Activated B cell treated with CpG ODN at 0.5 μM for 24 hours (primary cell): ENCODE measurements at regions not wholly inside any gene's neighbourhood (a gene's known extent, or its start where the extent isn't known, plus 50 kb on each side); places are given as distances from the start of the nearest gene placed in this dataset.

Source experiments
- ATAC-seq: fragments of 200-7000 bp; cut with Tn5 transposase; one replicate; pipeline ENCODE4 v1.10.0; 2021; ENCODE audit warnings: low read depth, mild to moderate bottlenecking, moderate library complexity
- CTCF ChIA-PET: fragments of 350-600 bp; sonication (Branson Sonifier 250); formaldehyde crosslinking; loops from one replicate; lab custom pipeline; 2021; ENCODE audit warnings: antibody characterized with exemption; lab: Charles Lee
- POLR2A ChIA-PET: fragments of 350-600 bp; sonication (Branson Sonifier 250); formaldehyde crosslinking; loops from one replicate; lab custom pipeline; 2021; ENCODE audit warnings: antibody characterized with exemption; lab: Charles Lee
- DNase-seq: peaks from one replicate; pipeline ENCODE4 v3.0.0; 2022
- H3K27ac Mint-ChIP-seq: one replicate; pipeline ENCODE4 v1.8.0; 2020; ENCODE audit warnings: mixed read lengths
- H3K27me3 Mint-ChIP-seq: one replicate; pipeline ENCODE4 v1.8.0; 2021; ENCODE audit warnings: mixed read lengths
- H3K36me3 Mint-ChIP-seq: one replicate; pipeline ENCODE4 v1.8.0; 2021; ENCODE audit warnings: low read depth, mixed read lengths
- H3K4me1 Mint-ChIP-seq: one replicate; pipeline ENCODE4 v1.8.0; 2021; ENCODE audit warnings: mixed read lengths
- H3K4me3 Mint-ChIP-seq: one replicate; pipeline ENCODE4 v1.8.0; 2020; ENCODE audit warnings: mild to moderate bottlenecking, mixed read lengths
- H3K9me3 Mint-ChIP-seq: one replicate; pipeline ENCODE4 v1.8.0; 2020; ENCODE audit warnings: mixed read lengths
- intact Hi-C: fragments of 100-400 bp; cut with micrococcal nuclease; formaldehyde crosslinking; loops from one replicate; pipeline ENCODE4 v1.15.1; 2024
- TF ChIP-seq, protein P1 (sequence below): fragments of 200-600 bp; IDR thresholded peaks from one replicate; pipeline ENCODE4 v1.8.0; 2022; ENCODE audit warnings: antibody characterized with exemption, mild to moderate bottlenecking

DNA sequence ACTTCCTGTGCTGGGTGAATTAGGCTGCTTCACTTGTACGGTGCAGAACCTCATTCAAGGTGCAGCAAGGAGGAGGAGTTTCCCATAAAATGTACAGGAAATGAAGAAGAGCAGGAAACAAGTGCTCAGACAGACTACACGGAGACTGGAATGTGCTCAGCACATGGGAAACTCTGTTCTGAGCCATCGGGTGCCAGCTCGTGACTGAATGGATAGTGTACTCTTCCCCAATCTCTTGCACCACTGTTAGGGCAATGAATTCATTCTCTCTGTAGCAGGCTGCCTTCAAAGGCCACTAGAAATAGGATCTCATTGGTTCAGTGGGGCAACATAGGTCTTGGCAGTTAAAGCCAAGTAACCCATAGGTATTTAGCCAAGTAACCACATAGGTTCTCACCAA is 200.0 kb upstream of the LDB2 start:
- Mint-ChIP-seq H3K4me3 (no peak overlapping the region), H3K4me1 (no peaks in the 10 kb centered on the region), H3K27me3 (no peaks in the 10 kb centered on the region), H3K27ac (no peak overlapping the region), H3K36me3 (no peaks in the 10 kb centered on the region), H3K9me3 (no peaks in the 10 kb centered on the region)
- ATAC-seq (no peak), DNase-seq (no peak)
- ChIA-PET CTCF (no interaction called here), POLR2A (no interaction called here)
- TF ChIP-seq, protein P1, sequence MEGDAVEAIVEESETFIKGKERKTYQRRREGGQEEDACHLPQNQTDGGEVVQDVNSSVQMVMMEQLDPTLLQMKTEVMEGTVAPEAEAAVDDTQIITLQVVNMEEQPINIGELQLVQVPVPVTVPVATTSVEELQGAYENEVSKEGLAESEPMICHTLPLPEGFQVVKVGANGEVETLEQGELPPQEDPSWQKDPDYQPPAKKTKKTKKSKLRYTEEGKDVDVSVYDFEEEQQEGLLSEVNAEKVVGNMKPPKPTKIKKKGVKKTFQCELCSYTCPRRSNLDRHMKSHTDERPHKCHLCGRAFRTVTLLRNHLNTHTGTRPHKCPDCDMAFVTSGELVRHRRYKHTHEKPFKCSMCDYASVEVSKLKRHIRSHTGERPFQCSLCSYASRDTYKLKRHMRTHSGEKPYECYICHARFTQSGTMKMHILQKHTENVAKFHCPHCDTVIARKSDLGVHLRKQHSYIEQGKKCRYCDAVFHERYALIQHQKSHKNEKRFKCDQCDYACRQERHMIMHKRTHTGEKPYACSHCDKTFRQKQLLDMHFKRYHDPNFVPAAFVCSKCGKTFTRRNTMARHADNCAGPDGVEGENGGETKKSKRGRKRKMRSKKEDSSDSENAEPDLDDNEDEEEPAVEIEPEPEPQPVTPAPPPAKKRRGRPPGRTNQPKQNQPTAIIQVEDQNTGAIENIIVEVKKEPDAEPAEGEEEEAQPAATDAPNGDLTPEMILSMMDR, result no peak
- intact Hi-C loops, result no loop called here

DNA sequence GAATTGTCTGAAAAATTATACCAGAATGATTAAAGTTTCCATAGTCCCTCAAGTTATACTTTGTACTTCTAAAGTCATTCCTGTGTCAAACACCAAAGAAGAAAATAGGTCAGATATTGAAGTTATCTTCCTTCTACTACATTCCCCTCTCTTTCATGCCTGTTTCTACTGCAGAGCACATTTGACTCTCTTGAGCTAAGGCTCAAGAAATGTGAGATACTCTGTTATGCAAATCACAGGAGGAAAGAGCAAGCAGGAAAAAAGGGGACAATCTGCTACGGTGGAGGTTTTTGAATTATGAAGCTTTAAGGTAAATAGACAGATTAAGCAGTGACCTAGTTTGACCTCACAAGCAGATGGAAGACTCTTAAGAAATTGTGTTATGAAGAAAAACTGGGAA is 198.9 kb upstream of the LDB2 start:
- Mint-ChIP-seq H3K4me1 (no peaks in the 10 kb centered on the region), H3K27me3 (no peaks in the 10 kb centered on the region), H3K4me3 (no peak overlapping the region), H3K9me3 (no peaks in the 10 kb centered on the region), H3K36me3 (no peaks in the 10 kb centered on the region), H3K27ac (no peak overlapping the region)
- DNase-seq (no peak), ATAC-seq (no peak)
- ChIA-PET CTCF (no interaction called here), POLR2A (no interaction called here)
- TF ChIP-seq, protein P1, result no peak
- intact Hi-C loops, result no loop called here

DNA sequence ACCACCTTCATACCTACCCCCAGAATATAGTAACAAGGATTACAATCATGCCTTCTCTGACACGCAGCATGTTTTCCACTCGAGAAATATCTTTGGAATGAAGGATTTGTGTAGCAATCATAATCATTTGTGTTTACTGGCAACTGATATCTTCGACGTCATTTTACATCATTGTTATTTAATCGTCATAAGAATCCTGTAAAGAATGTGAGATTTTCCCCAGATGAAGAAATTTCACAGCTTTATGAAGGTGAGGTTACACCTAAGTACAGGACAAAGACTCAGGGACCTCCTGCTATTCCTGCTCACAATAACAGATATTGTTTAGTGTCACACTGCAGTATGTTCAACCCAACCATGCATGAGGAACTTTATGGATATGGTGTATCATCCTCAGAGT is 198.2 kb upstream of the LDB2 start:
- intact Hi-C loops, result no loop called here
- TF ChIP-seq, protein P1, result no peak
- H3K4me1 Mint-ChIP-seq, result no peaks in the 10 kb centered on the region
- no peaks in the 10 kb centered on the region for H3K9me3 Mint-ChIP-seq
- H3K27me3 Mint-ChIP-seq, result no peaks in the 10 kb centered on the region
- DNase-seq (no peak), ATAC-seq (no peak)
- ChIA-PET CTCF (no interaction called here), POLR2A (no interaction called here)
- H3K4me3 Mint-ChIP-seq, result no peak overlapping the region
- no peak overlapping the region for H3K27ac Mint-ChIP-seq
- H3K36me3 Mint-ChIP-seq, result no peaks in the 10 kb centered on the region

DNA sequence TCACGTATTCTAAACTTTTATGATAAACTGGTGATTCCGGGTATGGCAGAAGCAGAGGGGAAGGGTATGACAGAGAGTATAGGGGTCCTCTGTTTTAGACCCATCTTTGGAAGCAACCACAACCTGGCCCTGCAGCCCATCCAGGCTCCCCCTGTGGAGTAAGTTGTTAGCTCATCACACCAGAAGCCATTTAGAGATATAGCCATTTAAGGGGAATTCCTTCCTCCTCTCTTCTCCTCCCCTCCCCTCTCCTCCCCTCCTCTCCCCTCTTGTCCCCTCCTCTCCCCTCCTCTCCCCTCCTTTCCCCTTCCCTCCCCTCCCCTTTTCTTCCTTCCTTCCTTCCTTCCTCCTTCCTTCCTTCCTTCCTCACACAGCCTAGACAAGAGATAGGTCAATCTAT is 197.3 kb upstream of the LDB2 start:
- POLR2A ChIA-PET, result no interaction called here
- Mint-ChIP-seq H3K9me3 (no peaks in the 10 kb centered on the region), H3K36me3 (no peaks in the 10 kb centered on the region), H3K4me1 (no peaks in the 10 kb centered on the region), H3K4me3 (no peak overlapping the region), H3K27ac (no peak overlapping the region), H3K27me3 (no peaks in the 10 kb centered on the region)
- TF ChIP-seq, protein P1, result no peak
- ATAC-seq (no peak), DNase-seq (no peak)
- intact Hi-C loops, result no loop called here
- CTCF ChIA-PET, result no interaction called here

DNA sequence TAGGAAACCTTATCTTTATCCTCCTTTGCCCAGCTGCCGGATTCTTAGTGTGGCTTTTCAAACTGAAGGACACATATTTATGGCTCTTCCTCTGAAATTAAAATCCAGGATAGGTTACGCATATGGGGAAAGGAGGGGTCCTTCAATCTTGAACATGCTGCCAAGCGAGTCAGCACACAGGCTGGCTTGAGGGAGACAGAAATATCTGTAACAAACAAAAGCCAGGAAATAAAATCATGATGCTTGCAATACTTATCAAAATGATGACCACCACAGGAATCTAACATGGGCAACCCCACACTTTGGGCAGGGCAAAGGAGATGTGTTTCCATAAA is 196.4 kb upstream of the LDB2 start:
- ChIA-PET CTCF (no interaction called here), POLR2A (no interaction called here)
- intact Hi-C loops, result no loop called here
- Mint-ChIP-seq H3K4me3 (no peak overlapping the region), H3K36me3 (no peaks in the 10 kb centered on the region), H3K27me3 (no peaks in the 10 kb centered on the region), H3K9me3 (no peaks in the 10 kb centered on the region), H3K27ac (no peak overlapping the region), H3K4me1 (no peaks in the 10 kb centered on the region)
- DNase-seq, result no peak
- no peak for ATAC-seq
- TF ChIP-seq, protein P1, result no peak
